GM23338 (cell line): ENCODE measurements at regions not wholly inside any gene's neighbourhood (a gene's known extent, or its start where the extent isn't known, plus 50 kb on each side); places are given as distances from the start of the nearest gene placed in this dataset.

Source experiments
- ATAC-seq: fragments of 200-7000 bp; cut with Tn5 transposase; 3 replicates; pipeline ENCODE4 v1.9.1; 2020
- DNase-seq: peaks from one replicate; pipeline ENCODE4 v3.0.0-alpha.2; 2015; ENCODE audit warnings: low spot score
- H2AFZ ChIP-seq: fragments of 200-600 bp; sonication (generic); 2 replicates; pipeline ENCODE4 v1.8.0; 2016; ENCODE audit warnings: antibody characterized with exemption, mild to moderate bottlenecking, moderate library complexity
- H3F3A ChIP-seq: fragments of 200-600 bp; sonication (generic); replicated peaks from 2 replicates; pipeline ENCODE4 v1.8.0; 2017; ENCODE audit warnings: antibody characterized with exemption, mixed run types, low read depth
- H3K27ac ChIP-seq: fragments of 200-600 bp; sonication (generic); 2 replicates; pipeline ENCODE4 v1.6.1; 2016; ENCODE audit warnings: low read depth
- H3K27me3 ChIP-seq: fragments of 200-600 bp; sonication (generic); 2 replicates; pipeline ENCODE4 v1.8.0; 2016; ENCODE audit warnings: mild to moderate bottlenecking, mixed run types, moderate library complexity; ENCODE audit not compliant: insufficient read depth
- H3K36me3 ChIP-seq: fragments of 200-600 bp; sonication (generic); 2 replicates; pipeline ENCODE4 v1.8.0; 2016; ENCODE audit warnings: mild to moderate bottlenecking; ENCODE audit not compliant: insufficient read depth
- H3K4me1 ChIP-seq: fragments of 200-600 bp; sonication (generic); 2 replicates; pipeline ENCODE4 v1.8.0; 2016; ENCODE audit warnings: mild to moderate bottlenecking, moderate library complexity; ENCODE audit not compliant: insufficient read depth
- H3K4me2 ChIP-seq: fragments of 200-600 bp; sonication (generic); 2 replicates; pipeline ENCODE4 v1.7.1; 2017; ENCODE audit warnings: mixed run types
- H3K4me3 ChIP-seq: fragments of 200-600 bp; sonication (generic); 2 replicates; pipeline ENCODE4 v1.6.1; 2016; ENCODE audit warnings: mixed run types
- H3K79me2 ChIP-seq: fragments of 200-600 bp; sonication (generic); replicated peaks from 2 replicates; pipeline ENCODE4 v1.8.0; 2017; ENCODE audit warnings: mild to moderate bottlenecking; ENCODE audit not compliant: insufficient read depth
- H3K9me2 ChIP-seq: fragments of 200-600 bp; sonication (generic); 2 replicates; pipeline ENCODE4 v1.8.0; 2017; ENCODE audit not compliant: insufficient read depth
- H4K20me1 ChIP-seq: fragments of 200-600 bp; sonication (generic); replicated peaks from 2 replicates; pipeline ENCODE4 v1.8.0; 2017; ENCODE audit warnings: mild to moderate bottlenecking; ENCODE audit not compliant: insufficient read depth
- H3K27ac Mint-ChIP-seq: 2 replicates; pipeline ENCODE4 v1.8.0; 2020; ENCODE audit warnings: inconsistent platforms, mild to moderate bottlenecking, moderate library complexity, mixed read lengths
- H3K27me3 Mint-ChIP-seq: 3 replicates; pipeline ENCODE4 v1.8.0; 2022; ENCODE audit warnings: low read depth, mild to moderate bottlenecking, moderate library complexity, mixed read lengths, inconsistent platforms; ENCODE audit not compliant: insufficient read depth, poor library complexity
- H3K36me3 Mint-ChIP-seq: 3 replicates; pipeline ENCODE4 v1.8.0; 2021; ENCODE audit warnings: low read depth, mild to moderate bottlenecking, inconsistent platforms, moderate library complexity, mixed read lengths
- H3K4me1 Mint-ChIP-seq: 3 replicates; pipeline ENCODE4 v1.8.0; 2020; ENCODE audit warnings: mild to moderate bottlenecking, inconsistent platforms, mixed read lengths
- H3K4me3 Mint-ChIP-seq: 3 replicates; pipeline ENCODE4 v1.8.0; 2021; ENCODE audit warnings: moderate library complexity, mild to moderate bottlenecking, inconsistent platforms, mixed read lengths
- H3K9me3 Mint-ChIP-seq: 3 replicates; pipeline ENCODE4 v1.8.0; 2020; ENCODE audit warnings: moderate library complexity, mild to moderate bottlenecking, inconsistent platforms, mixed read lengths
- CTCF ChIP-seq, 2 experiments: fragments of 200-600 bp in 1 of 2; sonication (generic) in 1 of 2; conservative IDR thresholded peaks; 2 replicates each; pipeline versions ENCODE4 v1.5.1 to v1.6.1; 2016 to 2017; ENCODE audit warnings: antibody characterized with exemption in 2 of 2, low read depth in 2 of 2, mild to moderate bottlenecking in 2 of 2, moderate library complexity in 1 of 2
- EZH2 ChIP-seq: fragments of 200-600 bp; sonication (generic); IDR thresholded peaks from one replicate; pipeline ENCODE4 v1.8.0; 2017; ENCODE audit warnings: antibody characterized with exemption, mild to moderate bottlenecking, low read depth; ENCODE audit not compliant: unreplicated experiment
- EZH2phosphoT487 ChIP-seq: fragments of 200-600 bp; sonication (generic); IDR thresholded peaks from one replicate; pipeline ENCODE4 v1.8.1; 2018; ENCODE audit warnings: antibody characterized with exemption; ENCODE audit not compliant: unreplicated experiment
- JUNB ChIP-seq: IDR thresholded peaks from one replicate; pipeline ENCODE4 v1.6.1; 2016; ENCODE audit warnings: antibody characterized with exemption; ENCODE audit not compliant: unreplicated experiment
- NANOG ChIP-seq: IDR thresholded peaks from 2 replicates; pipeline ENCODE4 v1.6.1; 2016; ENCODE audit warnings: antibody characterized with exemption, borderline replicate concordance
- POLR2AphosphoS5 ChIP-seq: IDR thresholded peaks from 2 replicates; pipeline ENCODE4 v1.6.1; 2016; ENCODE audit warnings: antibody characterized with exemption, low read depth
- REST ChIP-seq: IDR thresholded peaks from one replicate; pipeline ENCODE4 v1.6.1; 2018; ENCODE audit warnings: antibody characterized with exemption; ENCODE audit not compliant: unreplicated experiment
- STAT1 ChIP-seq: IDR thresholded peaks from one replicate; pipeline ENCODE4 v1.6.1; 2016; ENCODE audit warnings: antibody characterized with exemption; ENCODE audit not compliant: unreplicated experiment
- ZNF114 ChIP-seq: fragments of 250-450 bp; sonication (Bioruptor Pico); IDR thresholded peaks from 2 replicates; pipeline ENCODE4 v1.5.0; 2020; ENCODE audit warnings: mild to moderate bottlenecking, moderate library complexity
- ZNF331 ChIP-seq: fragments of 250-450 bp; sonication (Bioruptor Pico); IDR thresholded peaks from 2 replicates; pipeline ENCODE4 v1.5.0; 2020; ENCODE audit warnings: low read depth, mild to moderate bottlenecking, moderate library complexity
- ZNF462 ChIP-seq: fragments of 250-450 bp; sonication (Bioruptor Pico); IDR thresholded peaks from 2 replicates; pipeline ENCODE4 v1.5.0; 2020; ENCODE audit warnings: mild to moderate bottlenecking, moderate library complexity

- H3K79me2 ChIP-seq, result no peaks in the 10 kb centered on the region
Measured at GRCh38 chr18:27789406-27789805, 387.5 kb downstream of the CDH2 start.

GRCh38 chr18:27787547-27787946 lies 389.4 kb downstream of the CDH2 start:
- H3K9me3 Mint-ChIP-seq, result no peaks in the 10 kb centered on the region; the same call in 2 of the 3 replicates
- no peak for ATAC-seq
- TF ChIP-seq REST, result no peak
- TF ChIP-seq ZNF462 (CRISPR knock-in tag), result no peak
- TF ChIP-seq ZNF114 (CRISPR knock-in tag), result no peak
- no peak for TF ChIP-seq JUNB
- no peak for TF ChIP-seq POLR2AphosphoS5

More at GRCh38 chr18:27789406-27789805, 387.5 kb downstream of the CDH2 start:
- Histone ChIP-seq H3K4me3 (no peak overlapping the region), H3K36me3 (no peaks in the 10 kb centered on the region), H3K9me2 (peaks cover 8% of the 10 kb centered on the region; the same call in 1 of the 2 replicates), H3K27me3 (no peaks in the 10 kb centered on the region), H3K4me2 (no peak overlapping the region), H2AFZ (no peak overlapping the region; the same call in 1 of the 2 replicates), H3K4me1 (no peaks in the 10 kb centered on the region; the same call in 1 of the 2 replicates), H3K27ac (no peak overlapping the region), H3F3A (no peaks in the 10 kb centered on the region), H4K20me1 (no peaks in the 10 kb centered on the region)
- ATAC-seq (no peak), DNase-seq (no peak)
- H3K4me1 Mint-ChIP-seq, result peaks cover 13% of the 10 kb centered on the region
- no peaks in the 10 kb centered on the region for H3K27me3 Mint-ChIP-seq
- no peak overlapping the region for H3K27ac Mint-ChIP-seq
- no peaks in the 10 kb centered on the region; the same call in 2 of the 3 replicates for H3K9me3 Mint-ChIP-seq
- no peaks in the 10 kb centered on the region for H3K36me3 Mint-ChIP-seq
- TF ChIP-seq NANOG (no peak), EZH2 (no peak), CTCF (conservative IDR thresholded peaks at IDR 0.05; ENCODE audit: low read depth in 2 of 2) (no peak), ZNF331 (CRISPR knock-in tag) (no peak), EZH2phosphoT487 (no peak), STAT1 (no peak)
- no peak overlapping the region for H3K4me3 Mint-ChIP-seq

More at GRCh38 chr18:27787547-27787946, 389.4 kb downstream of the CDH2 start:
- H3K4me1 Mint-ChIP-seq, result peaks cover 13% of the 10 kb centered on the region
- H3K27me3 ChIP-seq, result no peaks in the 10 kb centered on the region
- no peak overlapping the region for H3K27ac Mint-ChIP-seq
- peaks cover 8% of the 10 kb centered on the region; the same call in 1 of the 2 replicates for H3K9me2 ChIP-seq
- no peak overlapping the region for H3K4me2 ChIP-seq
- no peaks in the 10 kb centered on the region; the same call in 1 of the 2 replicates for H3K4me1 ChIP-seq
- H3K36me3 Mint-ChIP-seq, result no peaks in the 10 kb centered on the region
- H3K27me3 Mint-ChIP-seq, result no peaks in the 10 kb centered on the region
- no peak for DNase-seq
- no peaks in the 10 kb centered on the region for H4K20me1 ChIP-seq
- no peak overlapping the region for H2AFZ ChIP-seq
- H3K27ac ChIP-seq, result no peak overlapping the region
- no peaks in the 10 kb centered on the region for H3K79me2 ChIP-seq
- no peak overlapping the region for H3K4me3 Mint-ChIP-seq
- H3F3A ChIP-seq, result no peaks in the 10 kb centered on the region
- H3K4me3 ChIP-seq, result no peak overlapping the region
- H3K36me3 ChIP-seq, result no peaks in the 10 kb centered on the region
